Islet of Langerhans (tissue), 1 donor: ENCODE measurements at regions not wholly inside any gene's neighbourhood (a gene's known extent, or its start where the extent isn't known, plus 50 kb on each side); places are given as distances from the start of the nearest gene placed in this dataset.
"Not testable (repeated sequence)": the region's sequence is repeated elsewhere in the genome, so short reads cannot be mapped to it uniquely, and the experiment has no call there.

Experiments used
- FAIRE-seq: peaks from one replicate; lab custom pipeline; 2011; peaks lifted over from hg19 to GRCh38; lab: Jason Lieb, UNC

DNA sequence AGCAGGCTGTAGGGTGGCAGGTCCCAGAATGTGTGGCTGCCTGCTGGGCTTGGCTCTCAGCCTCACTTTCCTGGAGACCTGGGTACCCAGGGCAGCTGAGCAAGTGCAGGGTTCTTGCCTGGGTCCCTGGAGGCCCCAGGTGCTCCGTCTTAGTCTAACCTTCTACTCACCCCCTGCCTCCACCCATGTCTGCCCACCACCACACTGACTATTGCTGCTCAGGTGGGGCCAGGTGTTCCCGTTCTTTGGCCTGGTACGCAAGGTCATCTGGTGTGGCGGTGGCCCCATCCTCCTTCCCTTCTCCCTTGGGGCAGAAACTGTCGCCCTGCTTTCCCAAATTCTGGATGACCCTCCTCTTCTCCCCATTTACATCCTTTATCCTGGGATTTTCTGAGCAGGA, 319.9 kb downstream of the TMEM121 start:
- no peak for FAIRE-seq

DNA sequence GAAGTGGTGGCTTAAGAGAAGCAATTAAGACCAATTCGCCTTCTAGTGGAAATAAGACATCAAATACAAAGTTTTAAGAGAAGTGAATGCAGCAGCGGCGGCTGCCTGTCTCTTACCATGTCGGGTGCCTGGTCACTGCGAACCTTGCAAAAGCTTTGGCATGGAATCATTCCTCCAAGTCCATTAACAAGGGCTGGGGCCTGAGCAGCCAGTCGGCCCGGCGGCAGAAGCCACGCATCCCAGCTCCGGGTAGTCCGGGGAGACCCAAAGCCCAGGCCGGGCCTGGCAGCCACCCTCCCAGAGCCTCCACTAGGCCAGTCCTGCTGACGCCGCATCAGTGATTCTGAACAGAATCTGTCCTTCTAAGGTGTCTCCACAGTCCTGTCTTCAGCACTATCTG, 321.0 kb downstream of the TMEM121 start:
- no peak for FAIRE-seq

DNA sequence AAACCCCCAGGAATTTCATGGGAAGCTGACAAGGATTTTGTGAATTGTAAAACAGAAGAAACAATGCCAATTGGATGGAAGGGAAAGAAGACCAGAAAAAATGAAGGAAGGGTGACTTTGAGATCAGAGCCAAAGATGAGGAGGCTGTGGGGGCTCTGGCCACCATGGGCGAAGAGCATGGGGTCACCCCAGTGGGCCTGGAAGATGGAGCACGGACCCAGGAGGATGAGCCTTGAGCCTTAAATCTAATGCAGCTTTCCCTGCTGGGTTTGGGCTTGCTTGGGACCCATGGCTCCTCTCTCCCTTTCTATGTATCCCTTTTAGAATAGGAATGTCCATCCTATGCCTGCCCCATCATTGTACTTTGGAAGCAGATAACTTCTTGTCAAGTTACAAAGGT, 322.2 kb downstream of the TMEM121 start:
- no peak for FAIRE-seq

DNA sequence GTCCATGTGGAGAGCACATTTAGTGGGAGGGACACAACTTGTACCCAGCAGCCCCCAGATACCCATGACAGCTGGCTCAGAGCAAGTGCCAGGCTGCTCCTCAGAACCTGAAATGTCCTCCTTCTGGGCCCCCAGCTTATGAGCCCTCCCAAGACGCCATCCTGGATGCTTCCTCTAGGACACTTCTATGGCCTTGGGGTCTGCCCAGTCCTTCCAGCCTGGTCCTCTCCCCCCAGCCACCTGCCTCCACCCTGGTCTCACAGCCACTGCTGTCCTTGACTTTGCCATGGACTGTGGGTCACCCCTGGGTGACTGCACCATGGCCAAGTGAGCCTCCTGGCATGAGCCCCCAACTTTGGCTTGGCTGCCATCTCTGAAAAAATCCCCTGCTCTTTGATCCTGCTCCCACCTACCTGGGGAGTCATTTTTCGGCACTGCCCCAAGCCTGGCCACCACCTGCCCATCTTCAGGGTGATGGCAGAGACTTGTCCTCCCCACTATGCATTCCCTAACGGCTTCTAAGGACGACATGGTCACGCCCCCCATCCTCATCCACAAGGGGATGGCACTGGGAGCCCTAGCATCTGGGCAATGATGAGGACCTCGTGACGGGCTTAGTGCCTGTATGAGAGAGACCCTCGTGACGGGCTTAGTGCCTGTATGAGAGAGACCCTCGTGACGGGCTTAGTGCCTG, 323.7 kb downstream of the TMEM121 start:
- no peak for FAIRE-seq

DNA sequence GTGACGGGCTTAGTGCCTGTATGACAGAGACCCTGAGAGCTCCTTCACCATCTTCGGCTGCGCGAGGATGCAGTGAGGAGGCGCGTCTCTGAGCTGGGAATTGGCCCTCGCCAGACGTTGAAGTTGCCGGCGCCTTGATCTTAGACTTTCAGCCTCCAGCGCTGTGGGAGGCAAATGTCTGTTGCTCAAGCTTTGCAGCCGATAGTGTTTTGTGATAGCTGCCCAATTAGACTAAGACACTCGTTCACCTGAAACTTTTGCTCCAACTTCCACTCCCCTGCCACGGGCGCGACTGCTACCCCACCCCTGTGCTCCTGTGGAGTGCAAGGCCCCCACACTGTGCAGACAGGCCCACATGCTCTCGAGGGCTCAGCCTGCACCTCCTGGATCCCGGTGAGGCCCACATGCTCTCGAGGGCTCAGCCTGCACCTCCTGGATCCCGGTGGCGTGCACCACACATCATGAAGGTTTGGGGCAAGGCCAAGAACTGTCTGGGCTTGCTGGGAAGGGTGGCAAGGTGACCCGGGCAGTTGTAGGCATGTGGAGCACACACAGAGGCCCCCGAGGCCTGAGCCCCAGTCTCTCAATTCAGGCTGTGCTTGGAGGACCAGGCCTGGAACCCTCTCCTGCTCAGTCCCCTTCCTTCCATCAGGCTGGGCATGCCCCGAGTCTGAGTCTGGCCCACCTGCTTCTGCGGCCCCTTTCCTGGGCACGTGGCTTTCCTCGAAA, 324.6 kb downstream of the TMEM121 start:
- FAIRE-seq, result no peak

DNA sequence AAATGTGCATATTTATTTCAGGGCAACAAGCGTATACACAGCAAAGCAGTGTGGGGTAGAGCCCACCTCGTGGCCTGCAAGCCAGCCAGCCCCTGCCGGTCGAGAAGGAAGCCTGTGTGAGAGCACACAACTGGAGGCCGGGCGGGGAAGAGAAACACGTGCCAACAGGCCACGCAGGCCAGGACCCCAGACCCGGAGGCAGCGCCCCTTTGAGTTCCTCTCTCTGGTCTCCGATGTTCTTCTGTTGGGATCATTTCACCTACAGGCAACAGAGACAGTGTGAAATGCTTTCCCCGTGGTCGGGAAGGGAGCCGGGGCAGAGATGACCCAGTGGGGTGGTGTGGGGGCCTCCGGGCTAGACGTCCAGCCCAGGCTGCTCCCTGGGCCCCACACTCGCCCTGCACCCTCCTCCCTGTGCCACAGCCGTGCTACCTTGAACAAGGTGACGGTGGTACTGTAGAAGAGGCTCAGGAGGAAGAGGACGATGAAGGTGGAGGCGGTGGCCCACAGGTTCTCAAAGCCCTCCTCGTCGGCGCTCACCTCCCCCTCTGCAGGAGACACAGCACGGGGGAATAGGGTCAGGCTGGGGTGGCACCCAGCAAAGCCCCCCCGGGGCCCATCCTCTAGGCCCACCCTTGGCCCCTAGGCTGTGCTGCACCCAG, 325.5 kb downstream of the TMEM121 start:
- FAIRE-seq, result no peak

DNA sequence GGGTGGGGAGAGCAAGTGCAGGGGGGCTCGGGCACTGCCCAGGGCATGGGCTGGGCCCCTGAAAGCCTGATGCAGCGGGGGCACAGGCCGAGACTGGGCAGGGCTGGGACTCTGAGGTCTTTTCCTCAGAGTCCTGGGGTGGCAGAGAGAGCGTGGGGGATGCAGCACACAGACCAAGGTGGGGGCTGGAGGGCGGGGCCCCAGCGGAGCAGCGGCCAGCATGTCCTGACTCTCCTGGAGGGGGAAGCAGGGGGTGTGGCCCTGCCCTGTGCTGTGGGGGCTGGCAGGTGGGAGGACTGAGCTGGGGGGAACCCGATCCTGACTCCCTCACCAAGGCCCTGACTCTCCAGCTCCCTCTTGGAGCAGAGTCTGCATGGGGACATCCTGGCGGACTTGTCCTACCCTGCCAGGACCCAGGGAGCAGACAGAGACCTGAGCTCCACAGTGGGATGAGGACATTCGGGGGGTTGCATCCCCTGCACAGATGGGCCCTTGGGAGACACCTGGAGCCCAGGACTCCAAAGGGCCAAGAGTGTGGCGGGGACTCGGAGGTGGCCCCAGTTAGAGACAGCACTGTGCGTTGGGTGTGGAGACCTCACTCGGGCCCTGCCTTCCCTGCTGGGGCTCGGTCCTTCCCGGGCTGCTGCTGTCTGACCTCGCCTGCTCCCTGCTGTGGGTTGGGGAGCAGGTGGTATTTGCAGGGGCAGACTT, 326.1 kb downstream of the TMEM121 start:
- FAIRE-seq, result no peak

GRCh38 chr14:105853089-105853906, 326.9 kb downstream of the TMEM121 start:
- FAIRE-seq, result no peak

DNA sequence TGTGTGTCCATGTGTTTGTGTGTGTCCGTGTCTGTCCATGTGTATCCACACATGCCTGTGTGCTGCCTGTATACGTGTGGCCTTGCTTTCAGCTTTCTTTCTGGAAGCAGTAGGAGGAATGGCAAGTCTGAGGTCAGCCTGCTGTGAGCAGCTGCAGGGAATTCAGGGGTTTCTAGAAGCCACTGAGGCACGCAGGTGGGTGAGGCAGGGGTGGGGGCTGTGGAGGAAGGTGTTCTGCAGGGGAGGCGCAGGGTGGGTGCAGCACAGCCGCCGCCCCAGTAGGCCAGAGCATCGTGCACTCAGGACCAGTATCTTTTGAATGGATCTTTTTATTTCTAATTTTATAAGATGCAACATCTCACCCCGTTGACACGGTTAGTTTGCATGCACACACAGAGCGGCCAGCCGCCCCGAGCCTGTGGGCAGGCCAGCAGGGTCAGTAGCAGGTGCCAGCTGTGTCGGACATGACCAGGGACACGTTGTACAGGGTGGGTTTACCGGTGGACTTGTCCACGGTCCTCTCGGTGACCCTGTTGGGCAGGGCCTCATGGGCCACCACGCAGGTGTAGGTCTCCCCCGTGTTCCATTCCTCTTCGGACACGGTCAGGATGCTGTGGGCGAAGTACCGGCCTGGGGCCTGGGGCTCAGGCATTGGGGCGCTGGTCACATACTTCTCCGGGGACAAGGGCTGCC, 327.7 kb downstream of the TMEM121 start:
- no peak for FAIRE-seq

DNA sequence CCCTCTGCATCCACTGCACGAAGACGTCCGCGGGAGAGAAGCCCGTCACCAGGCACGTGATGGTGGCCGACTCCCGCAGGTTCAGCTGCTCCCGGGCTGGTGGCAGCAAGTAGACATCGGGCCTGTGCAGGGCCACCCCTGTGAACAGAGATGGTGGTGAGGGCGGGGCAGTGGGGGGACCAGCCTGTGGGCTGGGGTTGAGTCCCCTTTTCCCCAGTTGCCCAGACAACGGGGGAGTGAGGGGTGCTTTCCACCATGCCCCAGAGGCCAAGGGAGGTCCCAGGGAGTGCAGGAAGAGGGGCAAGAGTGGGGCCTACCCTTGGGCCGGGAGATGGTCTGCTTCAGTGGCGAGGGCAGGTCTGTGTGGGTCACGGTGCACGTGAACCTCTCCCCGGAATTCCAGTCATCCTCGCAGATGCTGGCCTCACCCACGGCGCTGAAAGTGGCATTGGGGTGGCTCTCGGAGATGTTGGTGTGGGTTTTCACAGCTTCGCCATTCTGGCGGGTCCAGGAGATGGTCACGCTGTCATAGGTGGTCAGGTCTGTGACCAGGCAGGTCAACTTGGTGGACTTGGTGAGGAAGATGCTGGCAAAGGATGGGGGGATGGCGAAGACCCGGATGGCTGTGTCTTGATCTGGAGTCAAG, 328.3 kb downstream of the TMEM121 start:
- no peak for FAIRE-seq

- no peak for FAIRE-seq
Measured at GRCh38 chr14:105855246-105855892, 329.0 kb downstream of the TMEM121 start.

- FAIRE-seq, result no peak
Measured at GRCh38 chr14:105855893-105856675, 329.7 kb downstream of the TMEM121 start.

DNA sequence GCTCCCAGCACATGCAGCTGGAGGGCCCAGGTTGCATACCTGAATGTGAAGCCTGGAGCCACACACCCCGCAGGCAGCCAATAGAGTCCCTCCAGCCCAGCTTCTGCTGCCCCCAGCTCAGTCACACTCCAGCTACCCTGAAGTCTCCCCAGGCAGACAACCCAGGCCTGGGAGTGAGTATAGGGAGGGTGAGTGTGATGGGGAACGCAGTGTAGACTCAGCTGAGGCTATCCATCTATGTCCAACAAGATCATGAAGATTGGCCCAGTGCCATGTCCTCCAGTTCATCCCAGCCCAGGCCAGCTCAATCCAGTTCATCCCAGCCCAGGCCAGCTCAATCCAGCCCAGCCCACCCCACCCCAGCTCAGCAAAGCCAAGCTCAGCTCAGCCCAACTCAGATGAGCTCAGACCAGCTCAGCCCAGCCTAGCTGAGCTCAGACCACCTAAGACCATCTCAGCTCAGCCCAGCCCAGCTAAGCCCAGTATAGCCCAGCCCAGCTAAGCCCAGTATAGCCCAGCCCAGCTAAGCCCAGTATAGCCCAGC, 330.4 kb downstream of the TMEM121 start:
- no peak for FAIRE-seq

DNA sequence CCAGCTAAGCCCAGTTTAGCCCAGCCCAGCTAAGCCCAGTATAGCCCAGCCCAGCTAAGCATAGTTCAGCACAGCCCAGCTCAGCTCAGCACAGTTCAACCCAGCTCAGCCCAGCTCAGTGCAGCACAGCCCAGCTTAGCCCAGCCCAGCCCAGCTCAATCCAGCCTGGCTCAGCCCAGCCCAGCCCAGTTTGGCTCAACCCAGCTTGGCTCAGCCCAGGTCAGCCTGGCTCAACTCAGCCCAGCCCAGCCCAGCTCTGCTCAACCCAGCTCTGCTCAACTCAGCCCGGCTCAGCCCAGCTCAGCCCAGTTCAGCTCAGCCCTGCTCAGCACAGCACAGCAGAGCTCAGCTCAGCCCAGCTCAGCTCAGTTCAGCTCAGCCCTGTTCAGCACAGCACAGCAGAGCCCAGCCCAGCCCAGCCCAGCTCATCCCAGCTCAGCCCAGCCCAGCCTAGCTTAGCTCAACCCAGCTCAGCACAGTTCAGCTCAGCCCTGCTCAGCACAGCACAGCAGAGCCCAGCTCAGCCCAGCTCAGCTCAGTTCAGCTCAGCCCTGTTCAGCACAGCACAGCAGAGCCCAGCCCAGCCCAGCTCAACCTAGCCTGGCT, 330.9 kb downstream of the TMEM121 start:
- FAIRE-seq, result no peak

DNA sequence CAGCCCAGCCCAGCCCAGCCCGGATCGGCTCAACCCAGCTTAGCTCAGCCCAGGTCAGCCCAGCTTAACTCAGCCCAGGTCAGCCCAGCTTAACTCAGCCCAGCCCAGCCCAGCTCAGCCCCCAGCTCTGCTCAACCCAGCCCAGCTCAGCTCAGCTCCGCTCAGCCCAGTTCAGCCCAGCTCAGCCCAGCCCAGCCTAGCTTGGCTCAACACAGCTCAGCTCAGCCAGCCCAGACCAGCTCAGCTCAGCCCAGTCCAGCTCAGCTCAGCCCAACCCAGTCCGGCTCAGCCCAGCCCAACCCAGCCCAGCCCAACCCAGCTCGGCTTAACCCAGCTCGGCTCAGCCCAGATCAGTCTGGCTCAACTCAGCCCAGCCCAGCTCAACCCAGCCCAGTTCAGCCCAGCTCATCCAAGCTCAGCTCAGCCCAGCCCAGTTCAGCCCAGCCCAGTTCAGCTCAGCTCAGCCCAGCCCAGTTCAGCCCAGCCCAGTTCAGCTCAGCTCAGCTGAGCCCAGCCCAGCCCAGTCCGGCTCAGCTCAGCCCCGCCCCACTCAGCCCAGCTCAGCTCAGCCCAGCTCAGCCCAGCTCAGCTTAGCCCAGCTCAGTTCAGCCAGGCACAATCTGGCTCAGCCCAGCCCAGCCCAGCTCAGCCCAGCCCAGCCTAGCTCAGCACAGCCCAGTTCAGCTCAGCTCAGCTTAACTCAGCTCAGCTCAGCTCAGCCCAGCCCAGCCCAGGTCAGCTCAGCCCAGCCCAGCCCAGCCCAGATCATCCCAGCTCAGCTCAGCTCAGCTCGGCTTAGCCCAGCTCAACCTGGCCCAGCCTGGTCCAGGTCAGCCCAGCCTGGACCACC, 331.7 kb downstream of the TMEM121 start:
- no peak for FAIRE-seq

- FAIRE-seq, result no peak
Measured at GRCh38 chr14:105858676-105859025, 332.3 kb downstream of the TMEM121 start.

DNA sequence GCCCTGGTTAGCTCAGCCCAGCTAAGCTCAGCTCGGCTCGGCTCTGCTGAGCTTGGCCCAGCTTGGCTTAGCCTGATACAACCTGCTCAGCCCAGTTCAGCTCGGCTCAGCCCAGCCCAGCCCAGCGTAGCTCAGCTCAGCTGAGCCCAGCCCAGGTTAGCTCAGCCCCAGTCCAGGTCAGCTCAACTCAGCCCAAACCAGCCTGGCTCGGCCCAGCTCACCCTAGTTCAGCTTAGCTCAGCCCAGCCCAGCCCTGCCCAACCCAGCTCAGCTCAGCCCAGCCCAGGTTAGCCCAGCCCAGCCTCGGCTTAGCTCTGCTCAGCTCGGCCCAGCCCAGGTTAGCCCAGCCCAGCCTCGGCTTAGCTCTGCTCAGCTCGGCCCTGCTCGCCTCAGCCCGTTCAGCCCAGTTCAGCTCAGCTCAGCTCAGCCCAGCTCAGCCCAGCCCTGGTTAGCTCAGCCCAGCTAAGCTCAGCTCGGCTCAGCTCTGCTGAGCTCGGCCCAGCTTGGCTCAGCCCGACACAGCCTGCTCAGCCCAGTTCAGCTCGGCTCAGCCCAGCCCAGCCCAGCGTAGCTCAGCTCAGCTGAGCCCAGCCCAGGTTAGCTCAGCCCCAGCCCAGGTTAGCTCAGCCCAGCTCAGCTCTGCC, 332.8 kb downstream of the TMEM121 start:
- not testable (repeated sequence) for FAIRE-seq
